K562 (cell line): ENCODE measurements at regions not wholly inside any gene's neighbourhood (a gene's known extent, or its start where the extent isn't known, plus 50 kb on each side); places are given as distances from the start of the nearest gene placed in this dataset.
"Not testable (repeated sequence)": the region's sequence is repeated elsewhere in the genome, so short reads cannot be mapped to it uniquely, and the experiment has no call there.

ENCODE experiments used
- ATAC-seq: fragments of 200-7000 bp; cut with Tn5 transposase; 3 replicates; pipeline ENCODE4 v1.9.1; 2020; ENCODE audit warnings: moderate library complexity
- BruUV-seq: library from RNA; stranded (reverse); fragments of 400-500 nt; replicated peaks from 2 replicates; lab custom pipeline; 2021; lab: Mats Ljungman, UMichigan
- CTCF ChIA-PET: fragments of 300-600 bp; formaldehyde crosslinking; extraction: SDS; loops from one replicate; lab custom pipeline; 2021; ENCODE audit warnings: low intra/inter-chr PET ratio; lab: Yijun Ruan, JAX
- POLR2A ChIA-PET: fragments of 300-600, 350-650 bp; sonication (Branson Sonifier 250); formaldehyde crosslinking; extraction: SDS; loops from one replicate; lab custom pipeline; 2021; ENCODE audit warnings: antibody characterized with exemption, inconsistent platforms; lab: Yijun Ruan, JAX
- DNase-seq, 4 experiments: peaks; one replicate each; pipeline versions ENCODE4 v3.0.0 to v3.0.0-alpha.2; 2011 to 2018; ENCODE audit warnings: low spot score in 3 of 4, mixed read lengths in 3 of 4; ENCODE audit errors: extremely low read depth in 1 of 4
- FAIRE-seq: peaks from 2 replicates; lab custom pipeline; 2011; peaks lifted over from hg19 to GRCh38; lab: Jason Lieb, UNC
- H2AFZ ChIP-seq: 2 replicates; pipeline ENCODE4 v1.6.0; 2011; ENCODE audit warnings: low read depth, low read length, control low read depth, inconsistent platforms
- H3K27ac ChIP-seq: fragments of 200-600 bp; 3 replicates; pipeline ENCODE4 v1.8.0; 2011; ENCODE audit warnings: low read depth, mild to moderate bottlenecking, control low read depth, inconsistent platforms, low read length, moderate library complexity, mixed read lengths; ENCODE audit errors: extremely low read depth
- H3K27me3 ChIP-seq, 2 experiments: fragments of 300-600 bp in 1 of 2; 2 replicates in 1 of 2; 3 replicates in 1 of 2; pipeline versions ENCODE4 v1.6.0 to v1.8.0; 2011; ENCODE audit warnings: inconsistent platforms in 2 of 2, low read length in 2 of 2, mild to moderate bottlenecking in 1 of 2, mixed read lengths in 1 of 2, moderate library complexity in 1 of 2; ENCODE audit not compliant: control insufficient read depth in 2 of 2, insufficient read depth in 2 of 2
- H3K36me3 ChIP-seq: fragments of 300-600 bp; 3 replicates; pipeline ENCODE4 v1.8.0; 2011; ENCODE audit warnings: mild to moderate bottlenecking, low read length, inconsistent platforms; ENCODE audit not compliant: control insufficient read depth, insufficient read depth
- H3K4me1 ChIP-seq, 2 experiments: fragments of 200-600 bp in 1 of 2; replicated peaks in 1 of 2; 2 replicates in 1 of 2; 3 replicates in 1 of 2; pipeline versions ENCODE4 v1.5.1 to v1.8.0; 2011; ENCODE audit warnings: inconsistent platforms in 2 of 2, low read length in 2 of 2, mild to moderate bottlenecking in 1 of 2, mixed read lengths in 1 of 2, moderate library complexity in 1 of 2; ENCODE audit not compliant: control insufficient read depth in 2 of 2, insufficient read depth in 2 of 2
- H3K4me2 ChIP-seq: 2 replicates; pipeline ENCODE4 v1.6.1; 2011; ENCODE audit warnings: low read length, control low read depth, inconsistent platforms, mixed read lengths; ENCODE audit not compliant: insufficient read depth
- H3K4me3 ChIP-seq: fragments of 200-600 bp; sonication (generic), shearing (Covaris generic); 2 replicates; pipeline ENCODE4 v1.5.1; 2016; ENCODE audit warnings: control low read depth, inconsistent platforms
- H3K79me2 ChIP-seq: fragments of 200-600 bp; 3 replicates; pipeline ENCODE4 v1.8.0; 2011; ENCODE audit warnings: low read length, inconsistent platforms; ENCODE audit not compliant: control insufficient read depth, insufficient read depth
- H3K9ac ChIP-seq, 2 experiments: 2 replicates each; pipeline versions ENCODE4 v1.6.0 to v1.6.1; 2011; ENCODE audit warnings: low read depth in 2 of 2, low read length in 2 of 2, control low read depth in 1 of 2, inconsistent platforms in 1 of 2, mild to moderate bottlenecking in 1 of 2, mixed read lengths in 1 of 2; ENCODE audit not compliant: insufficient read depth in 1 of 2
- H3K9me1 ChIP-seq: one replicate; pipeline ENCODE4 v1.6.0; 2011; ENCODE audit warnings: inconsistent platforms, mild to moderate bottlenecking, low read length, moderate library complexity; ENCODE audit not compliant: control insufficient read depth, insufficient read depth
- H3K9me3 ChIP-seq: replicated peaks from 2 replicates; pipeline ENCODE4 v1.5.1; 2011; ENCODE audit warnings: low read depth, low read length, inconsistent platforms; ENCODE audit not compliant: control insufficient read depth, insufficient read depth
- H4K20me1 ChIP-seq: replicated peaks from 2 replicates; pipeline ENCODE4 v1.6.1; 2011; ENCODE audit warnings: low read length, inconsistent platforms, mixed read lengths; ENCODE audit not compliant: control insufficient read depth, insufficient read depth
- EHMT2 ChIP-seq: fragments of 450-650 bp; IDR thresholded peaks from 2 replicates; pipeline ENCODE4 v1.6.1; 2018; ENCODE audit warnings: antibody characterized with exemption
- KDM1A ChIP-seq, 2 experiments: fragments of 450-650 bp; IDR thresholded peaks; 2 replicates each; pipeline ENCODE4 v1.6.1; 2016; ENCODE audit warnings: mild to moderate bottlenecking in 2 of 2
- SMC3 ChIP-seq: conservative IDR thresholded peaks from 2 replicates; pipeline ENCODE4 v1.6.1; 2011; ENCODE audit warnings: low read depth, low read length, improper control_type of control experiment; ENCODE audit not compliant: insufficient read depth
- WGBS: fragments of 100-300 bp; shearing (Covaris generic); methylation state at CpG from one replicate; pipeline ENCODE4 v1.1.6; 2016; ENCODE audit warnings: low coverage, mixed read lengths; ENCODE audit not compliant: insufficient coverage; ENCODE audit errors: missing lambda C conversion rate; 5-methylcytosine and 5-hydroxymethylcytosine counted together
- in situ Hi-C: fragments of 300-500 bp; cut with MboI; formaldehyde crosslinking; loops from 4 replicates; pipeline ENCODE4 v1.15.0; 2018; ENCODE audit warnings: inconsistent platforms, mixed read lengths
- intact Hi-C: fragments of 100-400 bp; cut with micrococcal nuclease; formaldehyde crosslinking; loops from 2 replicates; pipeline ENCODE4 v1.14.2; 2022

DNA sequence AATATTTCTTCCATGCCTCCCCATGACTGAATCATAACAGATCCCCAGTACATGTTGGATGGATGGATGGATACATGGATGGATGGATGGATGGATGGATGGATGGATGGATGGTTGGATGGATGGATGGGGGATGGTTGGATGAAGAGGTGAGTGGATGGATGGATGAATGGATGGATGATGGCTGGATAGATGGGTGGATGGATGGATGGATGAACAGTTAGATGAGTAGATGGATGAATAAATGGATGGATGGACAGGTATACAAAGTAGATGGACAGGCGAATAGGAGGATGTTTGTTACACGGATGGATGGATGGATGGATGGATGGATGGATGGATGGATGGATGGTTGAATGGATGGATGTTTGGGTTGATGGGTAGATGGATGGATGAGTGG lies 120.0 kb upstream of the HAND1 start:
- no peak overlapping the region for H3K4me3 ChIP-seq
- H3K4me1 ChIP-seq, result no peaks in the 10 kb centered on the region
- H3K27me3 ChIP-seq, result peaks cover 0 to 5% of the 10 kb centered on the region in 2 experiments; a peak in 2 of 5 replicates
- no peak overlapping the region for H3K9ac ChIP-seq
- WGBS, result 0% methylated on average over 2 of the region's 2 CpGs
- ATAC-seq, result no peak
- H2AFZ ChIP-seq, result no peak overlapping the region
- H3K9me3 ChIP-seq, result no peaks in the 10 kb centered on the region; the same call in 1 of the 2 replicates
- intact Hi-C loops (no loop called here), in situ Hi-C loops (no loop called here)
- H3K4me2 ChIP-seq, result no peak overlapping the region
- no peak overlapping the region for H3K27ac ChIP-seq
- FAIRE-seq, result no peak
- POLR2A ChIA-PET, result interaction anchor here (0.6 kb wide), 1 partner anchor 1135 kb away, joined by 3 read pairs; no protein-coding TSS in a partner anchor
- no peaks in the 10 kb centered on the region for H3K79me2 ChIP-seq
- DNase-seq, result no peak
- H4K20me1 ChIP-seq, result no peaks in the 10 kb centered on the region
- no TSS peak for BruUV-seq
- TF ChIP-seq SMC3, result no peak
- peak in 1 of 2 experiments; percentile 19; a peak in 1 of 4 replicates for TF ChIP-seq KDM1A (IDR thresholded peaks at IDR 0.05)
- peak; percentile 51; the same call in 1 of the 2 replicates for TF ChIP-seq EHMT2
- TF ChIP-seq, all 486 proteins: peak for 2
- Histone ChIP-seq H3K36me3 (no peaks in the 10 kb centered on the region), H3K9me1 (no peaks in the 10 kb centered on the region)
- CTCF ChIA-PET, result interaction anchor here (0.6 kb wide), 1 partner anchor 598 kb away, joined by 3 read pairs; no protein-coding TSS in a partner anchor

DNA sequence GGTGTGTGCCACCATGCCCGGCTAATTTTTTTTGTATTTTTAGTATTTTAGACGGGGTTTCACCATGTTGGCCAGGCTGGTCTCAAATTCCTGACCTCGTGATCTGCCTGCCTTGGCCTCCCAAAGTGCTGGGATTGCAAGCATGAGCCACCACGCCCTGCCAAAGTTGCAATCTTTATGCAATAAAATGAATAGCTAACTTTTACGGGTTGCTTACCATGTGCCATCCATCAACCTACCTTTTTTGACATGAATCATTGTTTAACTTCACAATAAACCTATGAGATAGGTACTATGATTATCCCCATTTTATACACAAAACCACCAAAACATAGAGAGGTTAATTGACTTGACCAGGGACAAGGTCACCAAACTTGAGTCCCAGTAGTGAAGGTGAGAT lies 118.8 kb upstream of the HAND1 start:
- DNase-seq, H3K27ac ChIP-seq, H2AFZ ChIP-seq, CTCF ChIA-PET, H3K36me3 ChIP-seq, BruUV-seq, in situ Hi-C loops, H3K4me3 ChIP-seq, H3K9me3 ChIP-seq, POLR2A ChIA-PET, H3K9ac ChIP-seq, intact Hi-C loops, H3K4me1 ChIP-seq, H3K9me1 ChIP-seq, H3K27me3 ChIP-seq, ATAC-seq, FAIRE-seq, H3K4me2 ChIP-seq, H3K79me2 ChIP-seq, H4K20me1 ChIP-seq: not testable (repeated sequence)
- 2% methylated on average over 5 of the region's 5 CpGs for WGBS
